HFF-Myc (cell line): ENCODE measurements at regions not wholly inside any gene's neighbourhood (a gene's known extent, or its start where the extent isn't known, plus 50 kb on each side); places are given as distances from the start of the nearest gene placed in this dataset.

Experiments used
- DNase-seq: peaks from one replicate; pipeline ENCODE4 v3.0.0-alpha.2; 2011; ENCODE audit warnings: low read depth; ENCODE audit errors: extremely low read depth
- H3K4me3 ChIP-seq: replicated peaks from 2 replicates; pipeline ENCODE4 v1.5.1; 2011; ENCODE audit warnings: low read depth, mild to moderate bottlenecking, control low read depth, low read length
- TF ChIP-seq, protein P1 (sequence below): IDR thresholded peaks from 2 replicates; pipeline ENCODE4 v1.5.1; 2012; ENCODE audit warnings: mild to moderate bottlenecking, low read depth, low read length, control low read depth; ENCODE audit errors: missing control alignments

DNA sequence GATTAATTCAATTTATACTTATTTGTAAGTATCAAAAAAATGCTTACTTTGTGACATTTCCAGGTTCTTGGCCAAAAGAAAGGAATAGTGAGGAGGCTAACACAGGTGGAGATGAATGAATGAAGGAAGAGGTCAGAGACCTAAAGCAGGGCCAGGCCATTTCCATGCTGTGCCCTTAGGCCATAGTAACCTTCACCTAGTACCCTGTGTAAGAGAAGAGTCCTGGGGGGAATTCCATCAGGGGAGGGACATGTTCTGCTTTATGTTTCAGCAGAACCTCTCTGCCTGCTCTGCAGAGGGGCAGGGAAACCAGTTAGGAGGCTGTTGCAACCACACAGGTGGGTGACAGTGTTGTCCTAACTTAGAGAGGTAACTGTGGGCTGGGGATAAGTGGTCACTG, 204.2 kb upstream of the CDH20 start:
- no peak for DNase-seq
- no peak overlapping the region for H3K4me3 ChIP-seq
- TF ChIP-seq, protein P1, sequence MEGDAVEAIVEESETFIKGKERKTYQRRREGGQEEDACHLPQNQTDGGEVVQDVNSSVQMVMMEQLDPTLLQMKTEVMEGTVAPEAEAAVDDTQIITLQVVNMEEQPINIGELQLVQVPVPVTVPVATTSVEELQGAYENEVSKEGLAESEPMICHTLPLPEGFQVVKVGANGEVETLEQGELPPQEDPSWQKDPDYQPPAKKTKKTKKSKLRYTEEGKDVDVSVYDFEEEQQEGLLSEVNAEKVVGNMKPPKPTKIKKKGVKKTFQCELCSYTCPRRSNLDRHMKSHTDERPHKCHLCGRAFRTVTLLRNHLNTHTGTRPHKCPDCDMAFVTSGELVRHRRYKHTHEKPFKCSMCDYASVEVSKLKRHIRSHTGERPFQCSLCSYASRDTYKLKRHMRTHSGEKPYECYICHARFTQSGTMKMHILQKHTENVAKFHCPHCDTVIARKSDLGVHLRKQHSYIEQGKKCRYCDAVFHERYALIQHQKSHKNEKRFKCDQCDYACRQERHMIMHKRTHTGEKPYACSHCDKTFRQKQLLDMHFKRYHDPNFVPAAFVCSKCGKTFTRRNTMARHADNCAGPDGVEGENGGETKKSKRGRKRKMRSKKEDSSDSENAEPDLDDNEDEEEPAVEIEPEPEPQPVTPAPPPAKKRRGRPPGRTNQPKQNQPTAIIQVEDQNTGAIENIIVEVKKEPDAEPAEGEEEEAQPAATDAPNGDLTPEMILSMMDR, result no peak

DNA sequence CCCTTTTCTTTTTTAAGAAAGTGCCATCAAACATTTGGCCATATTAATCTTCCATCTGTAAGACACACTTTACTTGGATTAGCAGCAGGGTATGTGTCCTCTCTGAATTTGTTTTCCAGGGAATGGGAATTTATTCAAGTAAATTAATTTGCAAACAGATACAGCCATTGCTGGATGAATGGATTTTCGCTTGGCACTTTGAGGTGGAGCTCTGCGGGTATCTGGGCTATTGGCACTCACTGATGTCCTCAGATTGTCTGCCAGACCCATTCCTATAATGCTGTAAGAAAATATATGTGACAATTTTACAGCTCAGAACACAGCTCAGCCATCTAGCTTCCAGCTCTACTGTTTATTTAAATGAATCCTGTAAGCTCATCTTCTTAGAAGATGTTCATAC, 201.2 kb upstream of the CDH20 start:
- H3K4me3 ChIP-seq, result no peak overlapping the region
- DNase-seq, result no peak
- TF ChIP-seq, protein P1, result no peak

DNA sequence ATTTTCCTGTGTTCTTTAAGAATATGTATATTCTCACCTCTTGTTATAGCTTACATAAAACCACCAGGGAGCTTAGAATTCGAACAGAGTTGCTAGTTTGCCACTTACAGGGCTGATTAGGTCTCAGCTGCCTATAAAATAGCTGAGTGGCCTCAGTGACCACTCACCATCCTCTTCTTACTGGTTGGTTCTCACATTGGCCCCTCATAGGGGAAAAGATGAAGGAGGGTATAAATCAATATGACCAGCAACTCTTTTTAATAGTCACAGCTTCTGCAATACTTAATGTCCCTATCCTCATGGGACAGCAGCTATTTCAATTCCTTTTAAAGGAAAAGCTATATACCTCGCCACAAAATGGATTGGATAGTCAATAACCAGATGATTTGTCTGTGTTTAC, 199.4 kb upstream of the CDH20 start:
- no peak overlapping the region for H3K4me3 ChIP-seq
- TF ChIP-seq, protein P1, result no peak
- DNase-seq, result no peak

DNA sequence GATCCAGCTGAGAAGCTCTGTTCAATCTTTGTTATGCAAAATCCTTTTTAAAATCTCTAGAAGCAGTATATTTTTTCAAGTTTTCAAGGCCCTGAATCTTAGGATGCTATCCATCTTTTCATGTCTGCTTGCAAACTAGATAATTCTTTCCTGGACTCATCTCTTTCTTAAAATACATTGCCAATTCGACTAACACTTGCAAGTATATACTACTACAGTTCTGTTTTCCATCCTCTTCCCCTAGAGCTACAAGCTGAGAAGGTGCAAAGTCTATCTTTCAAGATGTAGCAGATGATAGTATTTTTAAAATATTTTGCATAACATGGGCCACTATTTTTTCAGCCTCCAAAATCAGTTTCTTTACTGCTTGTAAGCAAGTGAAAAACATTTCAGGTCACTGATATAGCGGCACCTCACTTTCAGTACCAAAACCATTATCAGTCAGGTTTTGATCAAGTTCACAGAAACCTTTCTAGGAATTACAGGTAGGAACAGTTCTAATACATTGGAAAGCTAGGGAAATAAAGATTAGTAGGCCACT, 196.4 kb upstream of the CDH20 start:
- DNase-seq, result no peak
- TF ChIP-seq, protein P1, result no peak
- H3K4me3 ChIP-seq, result no peak overlapping the region

DNA sequence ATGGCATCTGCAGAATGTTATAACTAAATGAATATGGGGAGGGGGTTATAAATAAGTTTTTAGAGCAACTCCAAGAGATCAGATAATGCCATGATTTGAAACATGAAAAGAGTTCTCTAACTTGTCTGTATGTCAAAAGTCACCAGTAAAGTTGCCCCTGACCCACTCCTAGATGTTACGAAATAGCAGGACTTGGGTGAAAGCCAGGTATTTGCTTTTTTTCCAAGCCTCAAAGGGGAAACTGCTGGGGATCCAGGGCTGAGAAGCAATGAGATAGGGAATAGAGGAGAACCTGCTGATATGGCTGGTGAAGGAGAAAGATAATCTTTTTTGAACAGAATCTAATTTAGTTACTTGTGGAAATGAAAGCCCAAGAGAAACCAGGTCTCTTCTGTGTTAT, 191.5 kb upstream of the CDH20 start:
- H3K4me3 ChIP-seq, result no peak overlapping the region
- TF ChIP-seq, protein P1, result no peak
- DNase-seq, result no peak

DNA sequence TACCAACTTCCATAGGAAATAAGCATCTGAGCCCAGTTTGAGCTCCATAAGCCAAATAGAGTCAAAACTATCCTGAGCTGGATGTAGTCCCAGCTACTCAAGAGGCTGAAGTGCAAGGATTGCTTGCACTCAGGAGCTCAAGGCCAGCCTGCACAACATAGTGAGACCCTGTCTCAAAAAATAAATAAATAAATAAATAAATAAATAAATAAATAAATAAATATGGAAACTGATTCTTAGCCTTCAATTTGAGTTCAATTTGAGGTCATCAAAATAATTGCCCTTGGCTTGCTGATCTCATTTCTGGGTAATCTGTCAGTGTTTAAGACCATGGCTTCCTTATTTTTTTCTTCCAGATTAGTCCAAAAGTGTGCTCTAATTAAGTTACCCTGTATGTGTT, 184.9 kb upstream of the CDH20 start:
- DNase-seq, result no peak
- TF ChIP-seq, protein P1, result no peak
- no peak overlapping the region for H3K4me3 ChIP-seq

DNA sequence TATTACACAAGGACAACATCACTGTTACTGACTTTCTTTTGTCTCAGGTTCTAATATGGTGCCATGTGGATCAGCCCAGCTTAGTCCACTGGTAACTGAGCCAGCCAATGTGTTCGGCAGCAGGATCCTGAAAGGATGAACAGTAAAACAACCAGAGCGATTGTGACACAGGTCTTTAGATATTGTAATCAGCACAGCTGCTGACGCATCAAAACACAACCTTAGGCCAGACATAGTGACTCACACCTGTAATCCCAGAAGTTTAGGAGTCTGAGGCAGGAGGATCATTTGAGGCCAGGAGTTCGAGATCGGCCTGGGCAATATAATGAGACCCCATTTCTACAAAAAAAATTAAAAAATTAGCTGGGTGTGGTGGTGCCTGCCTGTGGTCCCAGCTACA, 183.4 kb upstream of the CDH20 start:
- TF ChIP-seq, protein P1, result no peak
- H3K4me3 ChIP-seq, result no peak overlapping the region
- no peak for DNase-seq
